MM.1S (cell line): ENCODE measurements at regions not wholly inside any gene's neighbourhood (a gene's known extent, or its start where the extent isn't known, plus 50 kb on each side); places are given as distances from the start of the nearest gene placed in this dataset.

ENCODE experiments used
- EZH2 ChIP-seq: fragments of 300-600 bp; sonication (generic); optimal IDR thresholded peaks from 2 replicates; pipeline ENCODE3; 2017; ENCODE audit warnings: low read depth, mild to moderate bottlenecking, antibody characterized with exemption, low read length, mixed read lengths
- EZH2phosphoT487 ChIP-seq: fragments of 300-600 bp; sonication (generic); IDR thresholded peaks from 2 replicates; pipeline ENCODE4 v1.6.1; 2018; ENCODE audit warnings: antibody characterized with exemption, low read length
- TF ChIP-seq, protein P1 (sequence below): fragments of 300-600 bp; sonication (generic); IDR thresholded peaks from 2 replicates; pipeline ENCODE4 v1.5.1; 2016; ENCODE audit warnings: antibody characterized with exemption, low read length, mixed read lengths

DNA sequence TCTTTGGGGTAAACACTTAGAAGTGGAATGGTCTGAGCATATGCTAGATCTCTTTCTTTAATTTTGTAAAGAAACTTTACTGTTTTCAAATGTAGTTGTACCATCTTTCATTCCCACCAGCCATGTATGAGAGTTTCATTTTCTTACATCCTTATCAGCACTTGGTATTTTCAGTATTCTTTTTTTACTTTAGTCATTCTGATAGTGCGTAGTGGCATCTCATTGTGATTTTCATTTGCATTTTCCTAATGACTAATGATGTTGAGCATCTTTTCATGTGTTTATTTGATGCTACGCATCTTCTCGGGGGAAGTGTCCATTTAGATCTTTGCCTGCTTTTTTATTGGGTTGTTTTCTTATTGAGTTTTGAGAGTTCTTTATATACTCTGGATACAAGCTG lies 71.3 kb upstream of the PRPS1 start:
- TF ChIP-seq, protein P1, sequence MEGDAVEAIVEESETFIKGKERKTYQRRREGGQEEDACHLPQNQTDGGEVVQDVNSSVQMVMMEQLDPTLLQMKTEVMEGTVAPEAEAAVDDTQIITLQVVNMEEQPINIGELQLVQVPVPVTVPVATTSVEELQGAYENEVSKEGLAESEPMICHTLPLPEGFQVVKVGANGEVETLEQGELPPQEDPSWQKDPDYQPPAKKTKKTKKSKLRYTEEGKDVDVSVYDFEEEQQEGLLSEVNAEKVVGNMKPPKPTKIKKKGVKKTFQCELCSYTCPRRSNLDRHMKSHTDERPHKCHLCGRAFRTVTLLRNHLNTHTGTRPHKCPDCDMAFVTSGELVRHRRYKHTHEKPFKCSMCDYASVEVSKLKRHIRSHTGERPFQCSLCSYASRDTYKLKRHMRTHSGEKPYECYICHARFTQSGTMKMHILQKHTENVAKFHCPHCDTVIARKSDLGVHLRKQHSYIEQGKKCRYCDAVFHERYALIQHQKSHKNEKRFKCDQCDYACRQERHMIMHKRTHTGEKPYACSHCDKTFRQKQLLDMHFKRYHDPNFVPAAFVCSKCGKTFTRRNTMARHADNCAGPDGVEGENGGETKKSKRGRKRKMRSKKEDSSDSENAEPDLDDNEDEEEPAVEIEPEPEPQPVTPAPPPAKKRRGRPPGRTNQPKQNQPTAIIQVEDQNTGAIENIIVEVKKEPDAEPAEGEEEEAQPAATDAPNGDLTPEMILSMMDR, result no peak
- TF ChIP-seq EZH2 (no peak), EZH2phosphoT487 (no peak)
